GM23338 (cell line): ENCODE measurements at regions not wholly inside any gene's neighbourhood (a gene's known extent, or its start where the extent isn't known, plus 50 kb on each side); places are given as distances from the start of the nearest gene placed in this dataset.

ENCODE experiments used
- ATAC-seq: fragments of 200-7000 bp; cut with Tn5 transposase; 3 replicates; pipeline ENCODE4 v1.9.1; 2020
- DNase-seq: peaks from one replicate; pipeline ENCODE4 v3.0.0-alpha.2; 2015; ENCODE audit warnings: low spot score
- H2AFZ ChIP-seq: fragments of 200-600 bp; sonication (generic); 2 replicates; pipeline ENCODE4 v1.8.0; 2016; ENCODE audit warnings: antibody characterized with exemption, mild to moderate bottlenecking, moderate library complexity
- H3F3A ChIP-seq: fragments of 200-600 bp; sonication (generic); replicated peaks from 2 replicates; pipeline ENCODE4 v1.8.0; 2017; ENCODE audit warnings: antibody characterized with exemption, mixed run types, low read depth
- H3K27ac ChIP-seq: fragments of 200-600 bp; sonication (generic); 2 replicates; pipeline ENCODE4 v1.6.1; 2016; ENCODE audit warnings: low read depth
- H3K27me3 ChIP-seq: fragments of 200-600 bp; sonication (generic); 2 replicates; pipeline ENCODE4 v1.8.0; 2016; ENCODE audit warnings: mild to moderate bottlenecking, mixed run types, moderate library complexity; ENCODE audit not compliant: insufficient read depth
- H3K36me3 ChIP-seq: fragments of 200-600 bp; sonication (generic); 2 replicates; pipeline ENCODE4 v1.8.0; 2016; ENCODE audit warnings: mild to moderate bottlenecking; ENCODE audit not compliant: insufficient read depth
- H3K4me1 ChIP-seq: fragments of 200-600 bp; sonication (generic); 2 replicates; pipeline ENCODE4 v1.8.0; 2016; ENCODE audit warnings: mild to moderate bottlenecking, moderate library complexity; ENCODE audit not compliant: insufficient read depth
- H3K4me2 ChIP-seq: fragments of 200-600 bp; sonication (generic); 2 replicates; pipeline ENCODE4 v1.7.1; 2017; ENCODE audit warnings: mixed run types
- H3K4me3 ChIP-seq: fragments of 200-600 bp; sonication (generic); 2 replicates; pipeline ENCODE4 v1.6.1; 2016; ENCODE audit warnings: mixed run types
- H3K79me2 ChIP-seq: fragments of 200-600 bp; sonication (generic); replicated peaks from 2 replicates; pipeline ENCODE4 v1.8.0; 2017; ENCODE audit warnings: mild to moderate bottlenecking; ENCODE audit not compliant: insufficient read depth
- H3K9me2 ChIP-seq: fragments of 200-600 bp; sonication (generic); 2 replicates; pipeline ENCODE4 v1.8.0; 2017; ENCODE audit not compliant: insufficient read depth
- H4K20me1 ChIP-seq: fragments of 200-600 bp; sonication (generic); replicated peaks from 2 replicates; pipeline ENCODE4 v1.8.0; 2017; ENCODE audit warnings: mild to moderate bottlenecking; ENCODE audit not compliant: insufficient read depth
- H3K27ac Mint-ChIP-seq: 2 replicates; pipeline ENCODE4 v1.8.0; 2020; ENCODE audit warnings: inconsistent platforms, mild to moderate bottlenecking, moderate library complexity, mixed read lengths
- H3K27me3 Mint-ChIP-seq: 3 replicates; pipeline ENCODE4 v1.8.0; 2022; ENCODE audit warnings: low read depth, mild to moderate bottlenecking, moderate library complexity, mixed read lengths, inconsistent platforms; ENCODE audit not compliant: insufficient read depth, poor library complexity
- H3K36me3 Mint-ChIP-seq: 3 replicates; pipeline ENCODE4 v1.8.0; 2021; ENCODE audit warnings: low read depth, mild to moderate bottlenecking, inconsistent platforms, moderate library complexity, mixed read lengths
- H3K4me1 Mint-ChIP-seq: 3 replicates; pipeline ENCODE4 v1.8.0; 2020; ENCODE audit warnings: mild to moderate bottlenecking, inconsistent platforms, mixed read lengths
- H3K4me3 Mint-ChIP-seq: 3 replicates; pipeline ENCODE4 v1.8.0; 2021; ENCODE audit warnings: moderate library complexity, mild to moderate bottlenecking, inconsistent platforms, mixed read lengths
- H3K9me3 Mint-ChIP-seq: 3 replicates; pipeline ENCODE4 v1.8.0; 2020; ENCODE audit warnings: moderate library complexity, mild to moderate bottlenecking, inconsistent platforms, mixed read lengths
- CREB1 ChIP-seq: fragments of 250-450 bp; sonication (Bioruptor Pico); IDR thresholded peaks from 2 replicates; pipeline ENCODE4 v1.5.0; 2020; ENCODE audit warnings: low read depth, mild to moderate bottlenecking, moderate library complexity
- EZH2 ChIP-seq: fragments of 200-600 bp; sonication (generic); IDR thresholded peaks from one replicate; pipeline ENCODE4 v1.8.0; 2017; ENCODE audit warnings: antibody characterized with exemption, mild to moderate bottlenecking, low read depth; ENCODE audit not compliant: unreplicated experiment
- EZH2phosphoT487 ChIP-seq: fragments of 200-600 bp; sonication (generic); IDR thresholded peaks from one replicate; pipeline ENCODE4 v1.8.1; 2018; ENCODE audit warnings: antibody characterized with exemption; ENCODE audit not compliant: unreplicated experiment
- JUNB ChIP-seq: IDR thresholded peaks from one replicate; pipeline ENCODE4 v1.6.1; 2016; ENCODE audit warnings: antibody characterized with exemption; ENCODE audit not compliant: unreplicated experiment
- NANOG ChIP-seq: IDR thresholded peaks from 2 replicates; pipeline ENCODE4 v1.6.1; 2016; ENCODE audit warnings: antibody characterized with exemption, borderline replicate concordance
- POLR2AphosphoS5 ChIP-seq: IDR thresholded peaks from 2 replicates; pipeline ENCODE4 v1.6.1; 2016; ENCODE audit warnings: antibody characterized with exemption, low read depth
- REST ChIP-seq: IDR thresholded peaks from one replicate; pipeline ENCODE4 v1.6.1; 2018; ENCODE audit warnings: antibody characterized with exemption; ENCODE audit not compliant: unreplicated experiment
- STAT1 ChIP-seq: IDR thresholded peaks from one replicate; pipeline ENCODE4 v1.6.1; 2016; ENCODE audit warnings: antibody characterized with exemption; ENCODE audit not compliant: unreplicated experiment
- ZNF114 ChIP-seq: fragments of 250-450 bp; sonication (Bioruptor Pico); IDR thresholded peaks from 2 replicates; pipeline ENCODE4 v1.5.0; 2020; ENCODE audit warnings: mild to moderate bottlenecking, moderate library complexity
- ZNF331 ChIP-seq: fragments of 250-450 bp; sonication (Bioruptor Pico); IDR thresholded peaks from 2 replicates; pipeline ENCODE4 v1.5.0; 2020; ENCODE audit warnings: low read depth, mild to moderate bottlenecking, moderate library complexity
- ZNF462 ChIP-seq: fragments of 250-450 bp; sonication (Bioruptor Pico); IDR thresholded peaks from 2 replicates; pipeline ENCODE4 v1.5.0; 2020; ENCODE audit warnings: mild to moderate bottlenecking, moderate library complexity
- TF ChIP-seq, protein P1 (sequence below): IDR thresholded peaks from 2 replicates; pipeline ENCODE4 v1.6.1; 2016; ENCODE audit warnings: antibody characterized with exemption
- TF ChIP-seq, protein P2 (sequence below), 2 experiments: fragments of 200-600 bp in 1 of 2; sonication (generic) in 1 of 2; conservative IDR thresholded peaks; 2 replicates each; pipeline versions ENCODE4 v1.5.1 to v1.6.1; 2016 to 2017; ENCODE audit warnings: antibody characterized with exemption in 2 of 2, low read depth in 2 of 2, mild to moderate bottlenecking in 2 of 2, moderate library complexity in 1 of 2

DNA sequence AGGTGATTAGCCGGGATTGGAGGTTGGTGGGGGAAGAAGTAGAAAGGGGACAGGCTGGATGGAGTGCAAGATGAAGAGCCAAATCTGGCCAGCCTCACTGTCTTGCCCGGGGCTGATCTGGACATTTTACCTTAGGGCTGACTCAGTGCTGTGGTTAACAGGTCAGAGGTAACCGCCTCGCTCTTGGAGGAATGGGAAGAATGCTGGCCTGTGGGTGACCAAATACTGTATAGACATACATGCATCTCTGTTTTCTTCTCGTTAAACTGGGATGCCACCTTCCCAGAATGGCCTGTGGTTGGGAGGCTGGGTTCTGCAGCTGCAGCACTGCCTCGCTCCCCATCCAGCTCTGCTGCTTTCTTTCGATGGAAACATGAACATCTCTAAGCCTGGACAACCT lies 120.0 kb downstream of the SEC23IP start:
- H3K4me1 Mint-ChIP-seq = no peaks in the 10 kb centered on the region
- H3K4me3 ChIP-seq = no peak overlapping the region
- H3K79me2 ChIP-seq = no peaks in the 10 kb centered on the region
- H4K20me1 ChIP-seq = no peaks in the 10 kb centered on the region
- TF ChIP-seq JUNB (no peak), POLR2AphosphoS5 (no peak), EZH2phosphoT487 (no peak), STAT1 (no peak), CREB1 (no peak), ZNF462 (CRISPR knock-in tag) (no peak), NANOG (no peak), ZNF331 (CRISPR knock-in tag) (no peak), REST (no peak), EZH2 (no peak), ZNF114 (CRISPR knock-in tag) (no peak)
- TF ChIP-seq, protein P1, sequence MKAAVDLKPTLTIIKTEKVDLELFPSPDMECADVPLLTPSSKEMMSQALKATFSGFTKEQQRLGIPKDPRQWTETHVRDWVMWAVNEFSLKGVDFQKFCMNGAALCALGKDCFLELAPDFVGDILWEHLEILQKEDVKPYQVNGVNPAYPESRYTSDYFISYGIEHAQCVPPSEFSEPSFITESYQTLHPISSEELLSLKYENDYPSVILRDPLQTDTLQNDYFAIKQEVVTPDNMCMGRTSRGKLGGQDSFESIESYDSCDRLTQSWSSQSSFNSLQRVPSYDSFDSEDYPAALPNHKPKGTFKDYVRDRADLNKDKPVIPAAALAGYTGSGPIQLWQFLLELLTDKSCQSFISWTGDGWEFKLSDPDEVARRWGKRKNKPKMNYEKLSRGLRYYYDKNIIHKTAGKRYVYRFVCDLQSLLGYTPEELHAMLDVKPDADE = no peak
- TF ChIP-seq, protein P2, sequence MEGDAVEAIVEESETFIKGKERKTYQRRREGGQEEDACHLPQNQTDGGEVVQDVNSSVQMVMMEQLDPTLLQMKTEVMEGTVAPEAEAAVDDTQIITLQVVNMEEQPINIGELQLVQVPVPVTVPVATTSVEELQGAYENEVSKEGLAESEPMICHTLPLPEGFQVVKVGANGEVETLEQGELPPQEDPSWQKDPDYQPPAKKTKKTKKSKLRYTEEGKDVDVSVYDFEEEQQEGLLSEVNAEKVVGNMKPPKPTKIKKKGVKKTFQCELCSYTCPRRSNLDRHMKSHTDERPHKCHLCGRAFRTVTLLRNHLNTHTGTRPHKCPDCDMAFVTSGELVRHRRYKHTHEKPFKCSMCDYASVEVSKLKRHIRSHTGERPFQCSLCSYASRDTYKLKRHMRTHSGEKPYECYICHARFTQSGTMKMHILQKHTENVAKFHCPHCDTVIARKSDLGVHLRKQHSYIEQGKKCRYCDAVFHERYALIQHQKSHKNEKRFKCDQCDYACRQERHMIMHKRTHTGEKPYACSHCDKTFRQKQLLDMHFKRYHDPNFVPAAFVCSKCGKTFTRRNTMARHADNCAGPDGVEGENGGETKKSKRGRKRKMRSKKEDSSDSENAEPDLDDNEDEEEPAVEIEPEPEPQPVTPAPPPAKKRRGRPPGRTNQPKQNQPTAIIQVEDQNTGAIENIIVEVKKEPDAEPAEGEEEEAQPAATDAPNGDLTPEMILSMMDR (conservative IDR thresholded peaks at IDR 0.05; ENCODE audit: low read depth in 2 of 2) = no peak
- H3K4me3 Mint-ChIP-seq = no peak overlapping the region
- no peak overlapping the region for H3K27ac Mint-ChIP-seq
- H3K9me3 Mint-ChIP-seq = no peaks in the 10 kb centered on the region
- H3K27me3 ChIP-seq = no peaks in the 10 kb centered on the region
- H3K4me1 ChIP-seq = no peaks in the 10 kb centered on the region
- DNase-seq (no peak), ATAC-seq (no peak)
- H3K36me3 Mint-ChIP-seq = no peaks in the 10 kb centered on the region
- no peaks in the 10 kb centered on the region for H3F3A ChIP-seq
- H2AFZ ChIP-seq = no peak overlapping the region
- H3K36me3 ChIP-seq = no peaks in the 10 kb centered on the region
- H3K9me2 ChIP-seq = no peaks in the 10 kb centered on the region
- H3K4me2 ChIP-seq = no peak overlapping the region
- no peak overlapping the region for H3K27ac ChIP-seq
- H3K27me3 Mint-ChIP-seq = peaks cover 3% of the 10 kb centered on the region
